Omental fat pad (tissue), 3 donors: ENCODE measurements at regions not wholly inside any gene's neighbourhood (a gene's known extent, or its start where the extent isn't known, plus 50 kb on each side); places are given as distances from the start of the nearest gene placed in this dataset.

Experiments
- ATAC-seq: fragments of 150-250 bp; one replicate; pipeline ENCODE4 v1.9.1; 2016; ENCODE audit warnings: mild to moderate bottlenecking, moderate library complexity; ENCODE audit not compliant: low FRiP score
- DNase-seq: peaks from one replicate; pipeline ENCODE4 v3.0.0-alpha.2; 2019; ENCODE audit warnings: low spot score
- CTCF ChIP-seq, 3 donors: fragments of 450-650 bp; IDR thresholded peaks; one replicate each; pipeline ENCODE4 v1.5.1; 2016 to 2017; ENCODE audit warnings: antibody characterized with exemption in 3 of 3, mild to moderate bottlenecking in 3 of 3, moderate library complexity in 2 of 3

- DNase-seq (no peak), ATAC-seq (no peak)
- TF ChIP-seq CTCF (IDR thresholded peaks at IDR 0.05), result no peak
These were observed 72.0 kb downstream of the FAM43A start for GRCh38 chr3:194757647-194758061.

- ATAC-seq (no peak), DNase-seq (no peak)
- no peak for TF ChIP-seq CTCF (IDR thresholded peaks at IDR 0.05)
These were observed 73.0 kb downstream of the FAM43A start for GRCh38 chr3:194758716-194759115.

GRCh38 chr3:194760494-194761137 lies 74.9 kb downstream of the FAM43A start:
- DNase-seq (no peak), ATAC-seq (no peak)
- TF ChIP-seq CTCF (IDR thresholded peaks at IDR 0.05), result no peak

GRCh38 chr3:194761384-194761783 lies 75.7 kb downstream of the FAM43A start:
- TF ChIP-seq CTCF (IDR thresholded peaks at IDR 0.05), result no peak
- peak; percentile 68 for ATAC-seq
- no peak for DNase-seq

GRCh38 chr3:194766845-194767244 lies 81.2 kb downstream of the FAM43A start:
- no peak for TF ChIP-seq CTCF (IDR thresholded peaks at IDR 0.05)
- DNase-seq, result no peak
- no peak for ATAC-seq

GRCh38 chr3:194767446-194768207 lies 81.9 kb downstream of the FAM43A start:
- DNase-seq, result no peak
- TF ChIP-seq CTCF (IDR thresholded peaks at IDR 0.05), result no peak
- peak; percentile 73 for ATAC-seq

- no peak for TF ChIP-seq CTCF (IDR thresholded peaks at IDR 0.05)
- no peak for ATAC-seq
- DNase-seq, result no peak
These were observed 82.9 kb downstream of the FAM43A start for GRCh38 chr3:194768586-194768985.
